ENCODE measurements at regions not wholly inside any gene's neighbourhood (a gene's known extent, or its start where the extent isn't known, plus 50 kb on each side); places are given as distances from the start of the nearest gene placed in this dataset.

DNA sequence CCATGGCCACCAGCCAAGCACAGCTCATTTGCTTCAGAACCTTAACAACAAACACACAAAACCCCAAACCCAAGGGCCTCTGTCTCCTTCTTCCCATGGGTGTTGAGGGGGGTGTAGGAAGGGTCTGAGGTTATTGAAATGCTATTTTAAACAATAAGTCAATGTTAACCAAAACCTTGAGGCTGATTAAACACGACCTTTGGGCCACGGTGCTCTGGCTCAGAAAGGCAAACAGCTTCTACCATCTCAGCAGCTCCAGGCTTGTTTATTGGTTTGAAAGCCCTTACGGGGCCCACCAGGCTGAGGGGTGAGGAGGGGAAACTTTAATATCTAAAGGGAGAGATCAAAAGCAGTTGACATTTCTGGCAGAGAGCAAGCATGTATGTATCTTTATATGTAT lies 185.7 kb upstream of the IRX6 start:
- no peak for TF ChIP-seq POLR2A (IDR thresholded peaks at IDR 0.05)
- TF ChIP-seq, protein P1, sequence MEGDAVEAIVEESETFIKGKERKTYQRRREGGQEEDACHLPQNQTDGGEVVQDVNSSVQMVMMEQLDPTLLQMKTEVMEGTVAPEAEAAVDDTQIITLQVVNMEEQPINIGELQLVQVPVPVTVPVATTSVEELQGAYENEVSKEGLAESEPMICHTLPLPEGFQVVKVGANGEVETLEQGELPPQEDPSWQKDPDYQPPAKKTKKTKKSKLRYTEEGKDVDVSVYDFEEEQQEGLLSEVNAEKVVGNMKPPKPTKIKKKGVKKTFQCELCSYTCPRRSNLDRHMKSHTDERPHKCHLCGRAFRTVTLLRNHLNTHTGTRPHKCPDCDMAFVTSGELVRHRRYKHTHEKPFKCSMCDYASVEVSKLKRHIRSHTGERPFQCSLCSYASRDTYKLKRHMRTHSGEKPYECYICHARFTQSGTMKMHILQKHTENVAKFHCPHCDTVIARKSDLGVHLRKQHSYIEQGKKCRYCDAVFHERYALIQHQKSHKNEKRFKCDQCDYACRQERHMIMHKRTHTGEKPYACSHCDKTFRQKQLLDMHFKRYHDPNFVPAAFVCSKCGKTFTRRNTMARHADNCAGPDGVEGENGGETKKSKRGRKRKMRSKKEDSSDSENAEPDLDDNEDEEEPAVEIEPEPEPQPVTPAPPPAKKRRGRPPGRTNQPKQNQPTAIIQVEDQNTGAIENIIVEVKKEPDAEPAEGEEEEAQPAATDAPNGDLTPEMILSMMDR (IDR thresholded peaks at IDR 0.05): no peak

All from Peyer's patch (tissue), 4 donors.